GM19397 (cell line): ENCODE measurements at regions not wholly inside any gene's neighbourhood (a gene's known extent, or its start where the extent isn't known, plus 50 kb on each side); places are given as distances from the start of the nearest gene placed in this dataset.

Source experiments
- ATAC-seq: cut with Tn5 transposase; IDR thresholded peaks from one replicate; pipeline ENCODE4 v1.9.1; 2021; ENCODE audit warnings: mild to moderate bottlenecking, moderate library complexity; ENCODE audit not compliant: unreplicated experiment

DNA sequence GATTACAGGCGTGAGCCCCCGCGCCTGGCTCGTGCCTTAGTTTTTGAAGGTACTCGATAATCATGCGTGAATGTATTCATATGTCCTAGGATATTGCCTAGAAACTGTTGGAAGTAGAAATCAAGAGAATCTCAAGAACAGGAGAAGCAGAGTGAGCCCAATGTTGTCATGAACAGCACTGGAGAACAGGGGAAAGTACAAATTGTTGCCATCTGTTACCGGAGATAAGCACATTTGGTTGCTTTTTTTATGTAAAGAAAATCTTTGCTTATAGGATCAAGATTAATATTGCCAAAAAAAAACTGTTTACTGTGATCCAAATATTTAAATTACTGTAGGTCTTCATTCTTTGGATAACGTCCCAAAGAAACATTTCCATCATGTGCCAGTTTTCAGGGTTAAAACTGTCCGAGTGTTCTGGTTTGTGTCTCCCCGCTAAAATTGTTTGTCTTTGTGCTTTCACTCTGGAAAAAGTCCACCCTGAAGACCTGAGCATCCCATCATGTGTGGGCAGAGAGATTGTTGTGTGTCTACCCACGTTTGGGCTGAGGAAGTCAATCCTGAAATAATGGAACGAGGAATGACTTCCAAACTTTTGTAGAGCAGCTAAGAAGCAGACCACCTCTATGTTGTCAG lies 95.7 kb upstream of the CELF2 start:
- no peak for ATAC-seq

DNA sequence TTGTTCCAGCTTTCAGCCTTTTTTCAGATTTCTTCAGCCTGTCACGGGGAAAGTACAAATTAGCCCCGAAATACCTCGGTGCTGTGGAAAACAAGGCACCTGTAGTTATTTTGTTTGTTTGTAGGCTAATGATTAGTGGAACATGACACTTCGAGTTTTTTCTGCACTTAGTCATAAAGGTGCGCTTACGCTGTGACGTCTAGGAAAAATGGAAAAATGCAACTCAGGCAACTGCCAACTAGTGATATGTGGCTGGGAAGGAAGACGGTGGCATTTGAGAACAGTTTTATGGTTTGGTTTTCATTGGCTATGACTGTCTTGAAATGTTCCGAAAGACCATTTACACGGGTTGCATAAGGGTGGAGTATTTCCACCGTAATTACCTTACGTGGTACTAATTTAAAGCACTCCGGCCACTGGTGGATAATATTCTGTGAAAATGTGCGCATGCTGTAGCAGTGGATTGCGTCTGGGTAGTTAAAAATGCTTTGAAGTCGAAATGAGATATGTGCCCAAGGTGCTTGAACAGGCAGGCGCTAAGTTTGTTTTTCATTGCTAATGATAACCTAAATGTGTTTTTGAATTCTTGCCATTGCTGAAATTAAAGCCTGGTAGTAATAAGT lies 94.5 kb upstream of the CELF2 start:
- no peak for ATAC-seq

DNA sequence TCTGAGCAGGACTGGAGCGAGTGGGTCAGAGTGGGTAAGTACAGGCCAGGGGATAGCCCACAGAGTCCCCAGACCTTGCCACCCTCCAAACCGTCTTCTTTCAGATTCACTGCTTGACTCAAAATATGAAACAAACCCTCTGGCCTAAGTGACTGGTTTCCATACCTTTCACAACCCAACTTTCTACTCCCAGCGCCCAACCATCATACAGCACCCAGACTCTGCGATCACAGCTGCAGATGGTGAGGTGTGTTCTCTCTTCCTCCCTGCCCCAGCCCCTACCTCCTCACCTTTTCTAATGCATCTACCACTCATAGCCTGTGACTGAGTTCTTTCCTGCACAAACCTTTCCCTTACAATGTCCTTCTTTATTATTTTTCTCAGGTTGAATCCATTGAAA lies 92.0 kb upstream of the CELF2 start:
- ATAC-seq, result no peak

DNA sequence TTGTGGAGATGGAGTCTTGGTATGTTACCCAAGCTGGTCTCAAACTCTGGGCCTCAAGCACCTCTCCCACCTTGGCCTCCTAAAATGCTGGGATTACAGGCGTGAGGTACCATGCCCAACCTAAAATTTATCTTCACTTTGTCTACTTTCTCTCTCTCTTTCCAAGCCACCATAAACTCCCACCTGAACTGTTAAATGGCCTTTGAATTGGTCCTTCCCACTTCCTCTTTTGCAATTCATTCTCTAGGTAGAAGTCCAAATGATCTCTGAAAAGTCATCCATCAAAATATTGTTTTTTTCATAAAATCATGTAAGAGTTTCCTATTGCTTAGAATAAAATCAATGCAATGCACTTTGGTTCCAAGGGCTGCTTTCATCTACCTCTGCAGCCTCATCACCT lies 90.1 kb upstream of the CELF2 start:
- no peak for ATAC-seq

DNA sequence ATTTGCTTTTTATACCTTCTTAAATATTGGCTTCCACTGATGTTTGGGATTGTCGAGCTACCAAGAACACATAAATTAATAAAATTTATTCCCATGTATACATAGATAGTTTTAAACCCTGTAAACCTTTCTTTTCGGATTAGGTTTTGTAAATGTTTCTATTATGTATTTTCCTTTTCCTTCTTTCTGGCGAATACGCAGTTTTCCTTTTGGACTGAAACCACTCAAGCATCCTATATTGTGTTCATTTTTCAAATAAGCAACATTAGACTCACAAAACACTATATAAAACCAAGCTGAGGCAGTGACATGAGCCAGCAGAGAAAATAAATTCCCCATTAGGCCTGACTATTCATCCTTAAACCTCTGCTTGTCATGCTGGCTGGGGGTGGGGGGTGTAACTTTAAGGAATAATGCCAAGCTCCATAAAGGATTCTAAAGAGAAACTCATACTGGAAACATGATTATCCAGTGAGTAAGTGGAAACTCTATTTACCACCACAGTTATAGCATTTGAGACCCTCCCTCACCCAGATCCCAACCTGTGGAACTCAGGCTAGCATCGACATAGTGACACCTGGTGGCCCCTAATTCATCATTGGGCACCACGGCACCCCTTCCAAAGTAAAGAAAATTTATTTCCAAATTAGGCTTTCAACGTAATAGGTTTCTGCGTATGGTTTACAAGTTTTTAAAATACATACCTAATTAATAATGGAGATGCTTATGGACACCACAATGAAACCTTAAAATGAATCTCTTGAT lies 86.5 kb upstream of the CELF2 start:
- ATAC-seq, result no peak

DNA sequence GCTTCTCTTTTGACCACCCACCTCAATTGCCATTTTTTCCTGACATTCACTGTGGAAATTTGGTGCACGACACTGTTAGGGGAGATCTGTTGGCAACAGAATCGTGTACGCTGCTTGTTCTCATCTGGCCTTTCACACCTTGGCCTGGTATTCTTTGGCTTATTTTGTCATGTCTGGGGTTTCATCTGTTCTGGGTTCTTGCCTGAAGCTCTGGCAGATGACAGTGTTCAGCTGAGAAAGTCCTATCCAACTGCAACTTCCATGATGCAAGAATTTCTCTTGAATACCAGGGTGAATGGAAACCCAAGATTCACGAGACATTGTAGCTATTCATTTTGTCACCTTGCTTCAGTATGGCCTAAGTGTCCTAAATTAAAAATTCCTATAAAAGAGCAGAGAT lies 82.6 kb upstream of the CELF2 start:
- no peak for ATAC-seq

DNA sequence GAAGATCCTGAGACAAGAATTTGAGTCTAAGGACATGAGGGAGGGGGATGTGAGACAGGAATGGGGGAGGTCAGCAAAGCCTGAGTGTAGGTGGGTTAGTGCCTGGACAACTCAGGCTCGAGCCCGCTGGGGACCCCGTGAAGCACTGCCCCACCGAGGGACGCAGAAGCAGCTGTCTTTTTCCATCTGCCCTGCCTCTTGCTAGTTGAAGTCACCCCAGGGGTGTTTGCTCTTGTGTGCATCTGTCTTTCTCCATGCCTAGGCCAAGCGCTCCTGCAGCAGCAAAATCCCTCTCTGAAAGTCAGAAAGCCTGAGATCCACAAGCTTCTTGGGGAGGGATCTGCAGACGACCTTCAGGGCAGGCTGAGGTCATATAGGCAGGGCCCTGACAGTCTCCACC lies 79.0 kb upstream of the CELF2 start:
- ATAC-seq, result no peak

DNA sequence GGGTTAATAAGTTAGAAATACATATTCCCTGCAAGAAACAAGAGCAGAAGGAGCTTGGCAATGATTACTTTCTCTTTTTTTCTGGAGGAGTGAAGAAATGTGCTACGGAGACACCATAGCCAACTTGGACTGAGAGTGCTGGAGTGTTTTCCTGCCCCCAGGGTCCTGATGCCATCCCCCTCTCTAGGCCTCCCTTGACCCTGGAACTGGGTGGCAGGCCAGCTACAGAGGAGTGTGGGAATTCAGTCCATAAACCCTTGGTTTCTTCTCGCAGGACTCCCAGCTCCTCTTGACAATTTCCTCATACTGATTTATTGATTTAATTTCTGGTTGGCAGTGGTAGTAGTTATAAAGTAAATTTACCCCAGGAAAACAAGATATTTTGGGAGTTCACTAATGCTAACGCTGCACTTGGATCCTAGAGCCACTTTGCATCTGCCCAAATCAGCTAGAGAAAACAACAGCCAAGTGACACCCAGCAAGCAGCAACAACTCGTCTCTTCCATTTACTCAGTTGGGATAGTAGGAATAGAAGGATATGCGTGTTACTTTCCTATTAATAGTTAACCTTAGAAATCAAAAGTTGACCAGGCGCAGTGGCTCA lies 76.4 kb upstream of the CELF2 start:
- no peak for ATAC-seq

DNA sequence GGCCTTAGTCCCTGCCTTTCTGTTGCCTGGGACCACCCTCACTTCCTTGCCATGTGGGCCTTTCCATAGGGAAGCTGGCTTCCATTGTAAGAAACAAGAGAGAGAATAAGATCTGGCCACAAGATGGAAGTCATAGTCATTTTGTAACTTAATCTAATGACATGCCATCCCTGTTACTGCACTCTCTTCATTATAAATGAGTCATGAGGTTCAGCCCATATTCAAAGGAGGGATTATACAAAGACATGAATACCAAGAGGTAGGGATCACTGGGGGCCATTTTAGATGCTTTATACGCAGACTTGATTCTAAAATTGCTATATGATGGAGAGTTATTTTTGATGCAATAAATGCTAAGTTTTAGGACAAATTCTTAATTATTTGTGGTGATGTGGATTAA lies 75.2 kb upstream of the CELF2 start:
- no peak for ATAC-seq

DNA sequence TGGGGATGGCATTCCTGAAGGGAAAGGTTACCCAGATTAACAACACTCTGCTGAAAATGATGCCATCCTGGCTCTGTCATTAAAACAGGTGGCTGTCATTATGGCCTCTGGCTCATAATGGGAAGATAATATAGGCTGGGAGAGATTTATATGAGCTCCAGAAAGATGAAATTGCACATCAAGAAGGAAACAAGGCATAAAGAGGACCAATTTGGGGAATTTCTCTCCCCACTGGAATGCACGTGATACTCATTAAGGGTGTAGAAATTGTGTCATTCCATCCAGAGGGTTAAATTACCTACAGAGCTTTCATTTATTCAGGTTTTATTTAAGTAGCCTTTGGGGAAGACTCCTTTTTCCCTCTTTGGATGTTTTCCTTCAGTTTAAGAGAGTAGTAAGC lies 71.6 kb upstream of the CELF2 start:
- no peak for ATAC-seq

DNA sequence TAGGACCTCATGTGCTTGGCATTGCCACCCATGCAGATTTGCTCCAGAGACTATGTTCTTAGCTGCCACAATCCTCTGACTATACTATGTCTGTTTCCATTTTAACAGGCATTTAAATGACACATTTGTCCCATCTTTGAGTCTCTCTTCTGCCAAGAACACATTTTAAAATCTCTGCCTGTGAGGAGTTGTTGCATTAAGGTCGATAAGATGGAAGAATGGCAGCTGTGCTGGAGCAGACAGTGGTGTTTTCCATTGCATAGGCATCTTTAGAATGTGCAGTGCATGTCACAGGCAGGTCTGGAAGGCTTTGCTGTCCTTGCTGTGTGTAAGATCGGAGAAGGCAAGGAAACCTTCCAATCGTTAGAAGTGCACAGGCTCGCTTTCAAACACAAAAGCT lies 70.9 kb upstream of the CELF2 start:
- ATAC-seq, result no peak

DNA sequence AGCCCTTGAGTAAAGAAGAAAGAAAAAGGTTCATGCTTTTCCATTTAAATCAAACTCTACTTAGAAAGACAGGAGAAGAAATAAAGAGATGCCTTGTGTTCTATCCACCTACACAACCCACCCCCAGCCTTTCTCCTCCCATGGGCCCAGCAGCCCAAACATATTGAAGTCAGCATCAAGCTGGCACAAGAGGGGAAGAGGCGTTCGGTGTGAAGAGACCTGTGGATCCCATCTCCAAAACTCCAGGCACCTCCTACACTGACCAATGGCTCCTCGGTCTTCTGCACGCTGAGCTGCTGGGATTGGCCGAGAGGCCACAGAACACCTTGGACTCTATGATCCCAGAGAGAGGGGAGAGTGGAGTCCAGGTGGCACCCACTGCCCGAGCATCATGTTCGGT lies 66.0 kb upstream of the CELF2 start:
- ATAC-seq, result no peak

DNA sequence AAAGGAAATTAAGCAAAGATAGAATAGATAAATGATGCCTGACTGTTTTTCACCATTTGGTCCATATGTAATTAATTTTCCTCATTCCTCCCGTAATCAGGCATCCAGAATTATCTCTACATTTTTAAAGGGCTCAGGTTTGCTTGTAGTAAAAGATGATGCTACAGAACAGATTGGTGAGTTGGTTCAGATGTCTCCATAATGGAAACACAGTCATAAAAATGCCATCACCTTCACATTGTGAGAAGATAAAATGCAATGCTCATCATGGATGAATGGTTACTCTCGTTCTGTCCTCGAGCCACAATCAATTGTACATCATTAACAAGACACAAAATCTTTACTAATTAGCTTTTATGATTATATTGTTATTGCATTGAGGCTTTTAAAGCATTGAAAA lies 64.9 kb upstream of the CELF2 start:
- no peak for ATAC-seq

DNA sequence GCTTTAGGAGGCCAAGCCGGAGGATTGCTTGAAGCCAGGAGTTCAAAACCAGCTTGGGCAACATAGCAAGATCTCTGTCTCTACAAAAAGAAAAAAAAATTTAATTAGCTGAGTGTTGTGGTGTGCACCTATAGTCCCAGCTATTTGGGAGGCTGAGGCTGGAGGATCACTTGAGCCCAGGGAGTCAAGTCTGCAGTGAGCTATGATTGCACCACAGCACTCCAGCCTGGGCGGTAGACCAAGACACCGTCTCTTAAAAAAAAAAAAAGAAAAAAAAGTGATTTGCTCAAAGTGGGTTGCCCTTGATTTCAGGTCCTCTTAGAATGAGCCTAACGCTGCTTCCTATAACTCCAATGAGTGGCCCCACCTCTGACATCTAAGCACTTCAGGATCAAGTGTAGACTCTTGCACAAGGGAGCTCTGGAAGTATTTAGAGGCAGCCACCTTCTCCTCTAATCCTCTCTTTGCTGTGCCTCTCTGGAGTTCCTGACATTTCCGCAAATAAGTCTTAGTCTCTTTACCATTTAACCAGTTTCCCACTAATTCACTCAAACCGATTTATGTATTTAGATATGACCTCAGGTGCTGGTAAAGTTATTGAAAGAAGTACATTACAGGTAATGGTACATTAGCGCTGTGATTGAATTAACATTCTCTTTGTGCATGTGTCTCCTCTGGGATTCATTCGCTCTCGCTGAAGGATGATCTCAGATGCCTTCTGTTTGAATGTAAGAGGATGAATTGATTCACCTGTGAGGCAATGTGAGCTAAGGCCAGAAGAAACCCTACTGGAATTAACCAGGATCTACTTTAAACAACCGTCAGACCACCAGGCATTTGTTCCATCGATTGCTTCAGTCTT lies 60.8 kb upstream of the CELF2 start:
- no peak for ATAC-seq

DNA sequence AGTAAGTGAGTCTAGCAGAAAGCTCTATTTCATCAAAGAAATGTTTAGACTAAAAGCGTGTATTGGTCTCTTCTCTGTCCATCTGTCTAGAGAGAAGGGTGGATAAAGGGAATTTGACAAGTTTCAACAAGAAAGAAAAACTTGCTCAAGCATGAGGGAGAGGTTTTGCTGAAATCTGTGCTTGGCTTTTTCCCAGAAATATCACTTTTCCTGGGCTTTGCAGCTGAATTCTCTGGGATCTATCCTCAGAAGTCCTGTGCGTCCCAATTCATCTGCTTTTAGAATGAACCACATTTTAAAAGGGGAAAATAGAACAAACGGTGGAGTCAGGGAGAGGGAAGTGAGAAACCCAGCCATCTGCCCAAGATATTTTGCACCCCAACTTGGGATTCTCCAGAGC lies 59.6 kb upstream of the CELF2 start:
- ATAC-seq, result no peak

DNA sequence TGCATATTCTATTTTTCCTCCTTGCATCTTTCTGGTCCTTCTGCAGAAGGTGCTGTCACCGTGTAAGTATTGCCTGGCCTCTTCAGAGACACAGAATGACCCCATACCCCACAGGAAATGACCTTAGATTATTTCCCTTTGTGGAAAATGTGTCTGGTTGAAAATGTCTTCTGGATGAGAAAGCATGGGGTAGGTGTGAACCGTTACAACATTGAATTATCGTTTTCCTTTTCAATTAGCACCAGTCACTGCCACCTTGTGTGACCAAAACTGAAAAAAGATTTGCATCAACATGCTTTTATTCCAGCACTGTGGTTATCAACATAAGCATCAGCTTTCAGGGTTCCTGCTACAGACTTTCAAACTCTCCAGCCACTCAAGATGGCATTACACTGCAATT lies 58.0 kb upstream of the CELF2 start:
- ATAC-seq, result no peak

DNA sequence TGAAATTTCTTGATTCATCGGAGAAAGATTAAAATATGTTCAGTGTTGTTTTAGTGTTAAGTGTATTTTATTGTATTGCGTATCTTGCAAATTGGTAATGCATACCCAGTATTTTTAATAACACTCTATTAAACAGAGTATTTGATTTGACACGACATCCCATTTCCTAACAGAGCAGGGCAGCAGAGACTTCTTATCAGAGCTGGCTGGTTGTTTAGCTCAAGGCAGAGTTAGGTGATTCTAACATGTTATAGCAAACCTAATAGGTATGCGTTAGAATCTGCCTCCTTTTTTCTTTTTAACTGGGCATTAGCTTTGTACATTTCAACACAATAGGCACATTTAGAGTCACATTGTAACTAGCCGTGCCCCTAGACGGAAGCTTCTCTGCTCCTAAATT lies 57.1 kb upstream of the CELF2 start:
- no peak for ATAC-seq

DNA sequence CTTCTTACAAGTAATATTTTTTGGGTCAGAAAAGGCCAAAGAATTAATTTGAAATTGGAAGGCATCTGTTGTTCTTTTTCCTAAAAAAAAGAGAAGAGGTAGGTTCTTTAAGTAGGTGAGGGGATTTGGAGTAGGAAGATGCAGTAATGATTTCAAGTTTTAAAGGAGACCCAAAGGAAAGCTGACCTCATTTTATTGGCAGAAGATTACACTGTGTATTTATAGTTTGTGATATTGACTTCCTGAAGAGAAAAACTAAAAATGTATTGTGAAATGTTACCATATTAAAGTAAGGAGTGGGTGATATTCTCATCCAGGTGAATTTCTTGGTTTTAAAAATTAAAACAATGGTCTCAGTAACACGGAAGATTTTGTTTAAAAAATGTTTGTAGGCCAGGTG lies 56.6 kb upstream of the CELF2 start:
- no peak for ATAC-seq

DNA sequence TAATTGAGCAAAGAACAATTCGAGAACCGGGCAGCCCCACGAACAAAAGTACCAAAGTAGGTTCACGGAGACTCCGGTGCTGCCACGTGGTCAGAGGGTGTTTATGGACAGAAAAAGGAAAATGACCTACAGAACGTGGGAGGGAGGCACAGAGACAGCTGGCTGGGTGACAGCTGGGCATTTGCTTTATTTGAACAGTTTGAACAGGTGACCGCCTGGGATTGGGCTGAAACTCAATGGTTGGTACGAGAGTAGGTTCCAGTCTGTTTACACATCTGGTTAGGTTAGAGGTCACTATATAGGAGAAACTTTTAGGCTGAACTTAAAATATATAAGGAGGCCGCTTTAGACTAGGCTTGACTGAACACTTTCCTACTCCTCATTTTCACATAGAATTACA lies 50.6 kb upstream of the CELF2 start:
- no peak for ATAC-seq

DNA sequence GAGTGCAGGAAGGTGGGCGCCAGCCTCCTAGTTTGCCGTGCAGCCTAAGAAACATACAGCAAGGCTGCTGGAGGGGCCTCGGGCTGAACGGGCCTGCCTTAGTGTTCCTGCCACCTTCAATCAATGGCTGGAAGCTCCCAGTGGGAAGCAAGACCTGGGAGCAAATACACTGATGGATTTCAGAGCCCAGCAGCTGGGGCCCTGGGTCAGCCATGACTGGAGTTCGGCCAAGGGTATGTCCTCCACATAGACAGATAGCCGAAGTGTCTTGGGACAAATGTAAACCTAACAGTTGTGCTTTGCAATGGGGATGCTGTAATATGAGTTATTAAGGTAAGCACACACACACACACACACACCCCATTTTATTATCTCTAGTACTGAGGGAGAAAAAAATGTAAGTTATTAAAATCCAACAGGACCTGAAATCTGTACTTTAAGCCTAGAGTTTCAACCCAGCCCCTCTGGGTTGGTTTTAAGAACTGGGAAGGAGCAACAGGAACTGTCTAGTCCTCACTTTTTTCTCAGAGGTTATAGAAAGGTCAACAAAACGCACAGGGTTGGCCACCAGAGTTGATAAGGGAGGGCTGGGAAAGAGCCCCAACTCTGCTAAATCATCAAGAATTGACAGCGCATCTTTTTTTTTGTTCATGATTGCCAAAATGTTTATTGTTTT lies 50.0 kb upstream of the CELF2 start:
- no peak for ATAC-seq
